NCI-H510A (cell line): ENCODE measurements at regions not wholly inside any gene's neighbourhood (a gene's known extent, or its start where the extent isn't known, plus 50 kb on each side); places are given as distances from the start of the nearest gene placed in this dataset.
"Not testable (repeated sequence)": the region's sequence is repeated elsewhere in the genome, so short reads cannot be mapped to it uniquely, and the experiment has no call there.

Source experiments
- DNase-seq: peaks from one replicate; lab custom pipeline; 2025; lab: John Stamatoyannopoulos, UW

DNA sequence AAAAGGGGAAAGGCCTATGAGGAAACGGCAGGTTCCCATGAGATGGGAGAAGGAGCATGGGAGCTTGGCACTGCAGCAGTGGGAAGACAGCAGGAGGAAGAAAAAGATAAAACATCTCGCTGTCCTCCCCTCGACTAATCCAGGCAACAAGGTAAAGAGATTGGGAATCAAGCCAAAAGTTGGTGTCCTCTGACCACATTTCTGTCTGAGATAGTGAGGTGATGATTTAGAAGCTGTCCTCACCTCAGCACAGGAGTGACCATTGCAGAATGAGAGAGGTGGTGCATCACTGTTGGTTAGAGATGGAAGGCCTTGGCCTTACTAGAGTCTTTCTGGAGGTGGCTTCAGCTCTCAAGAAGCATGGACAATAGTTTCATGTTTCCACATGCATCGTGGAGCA, 226.6 kb upstream of the CCDC54 start:
- DNase-seq: no peak

DNA sequence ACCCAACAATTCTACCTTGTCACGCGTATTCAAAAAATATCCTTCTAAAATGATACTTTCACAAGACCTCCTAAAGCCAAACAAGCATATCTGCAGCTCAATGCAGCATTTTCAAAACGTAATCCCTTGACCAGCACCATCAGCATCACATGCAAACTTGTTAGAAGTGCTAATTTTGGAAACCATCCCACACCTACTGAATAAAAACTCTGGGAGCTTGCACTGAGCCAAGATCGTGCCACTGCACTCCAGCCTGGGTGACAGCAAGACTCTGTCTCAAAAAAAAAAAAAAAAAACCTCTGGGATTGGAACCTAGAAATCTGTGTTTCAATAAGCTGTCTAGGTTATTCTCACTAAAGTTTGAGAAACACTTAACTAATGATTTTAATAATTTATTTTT, 223.3 kb upstream of the CCDC54 start:
- DNase-seq: no peak

DNA sequence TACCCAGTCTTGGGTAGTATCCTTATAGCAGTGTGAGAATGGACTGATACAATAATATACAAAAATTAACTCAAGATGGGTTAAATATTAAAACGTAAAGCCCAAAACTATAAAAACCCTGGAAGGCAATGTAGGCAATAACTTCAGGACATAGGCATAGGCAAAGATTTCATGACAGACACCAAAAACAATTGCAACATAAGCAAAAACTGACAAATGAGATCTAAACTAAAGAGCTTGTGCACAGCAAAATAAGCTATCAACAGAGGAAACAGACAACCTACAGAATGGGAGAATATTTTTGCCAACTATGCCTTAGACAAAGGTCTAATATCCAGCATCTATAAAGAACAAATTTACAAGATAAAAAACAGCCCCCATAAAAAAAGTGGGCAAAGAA, 204.8 kb upstream of the CCDC54 start:
- no peak for DNase-seq

DNA sequence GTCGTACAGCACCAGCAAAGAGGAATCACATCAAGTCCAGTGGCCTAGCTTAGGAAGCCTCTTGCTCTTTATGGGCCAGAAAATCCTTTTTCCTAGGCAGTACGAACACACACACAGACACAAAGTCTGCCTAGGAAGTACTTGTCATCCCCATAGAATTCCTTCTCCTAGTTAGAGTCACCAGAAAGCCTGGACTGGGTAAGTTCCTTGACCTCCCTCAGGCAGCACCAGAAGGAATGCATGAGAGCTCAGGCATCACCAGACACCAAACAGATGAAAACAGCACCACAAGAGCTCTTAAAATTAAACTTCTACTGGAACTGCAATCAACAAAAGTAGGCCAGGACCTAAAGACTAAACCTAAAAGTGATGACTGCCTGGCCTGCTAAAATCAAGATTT, 192.9 kb upstream of the CCDC54 start:
- no peak for DNase-seq

DNA sequence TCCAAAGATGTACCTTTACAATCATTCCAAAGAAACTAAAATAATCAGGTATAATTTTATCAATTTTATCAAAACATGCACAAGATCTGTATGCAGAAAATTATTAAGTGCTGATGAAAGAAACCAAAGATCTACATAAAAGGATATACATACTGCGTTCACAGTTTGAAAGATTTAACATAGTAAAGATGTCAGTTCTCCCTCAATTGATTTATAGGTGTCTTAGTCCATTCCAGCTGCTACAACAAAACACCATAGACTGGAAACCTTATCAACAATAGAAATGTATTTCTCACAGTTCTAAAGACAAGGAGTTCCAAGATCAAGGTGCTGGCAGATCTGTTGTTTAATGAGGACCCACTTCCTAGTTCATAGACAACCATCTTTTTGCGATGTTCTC, 189.0 kb upstream of the CCDC54 start:
- DNase-seq: no peak

DNA sequence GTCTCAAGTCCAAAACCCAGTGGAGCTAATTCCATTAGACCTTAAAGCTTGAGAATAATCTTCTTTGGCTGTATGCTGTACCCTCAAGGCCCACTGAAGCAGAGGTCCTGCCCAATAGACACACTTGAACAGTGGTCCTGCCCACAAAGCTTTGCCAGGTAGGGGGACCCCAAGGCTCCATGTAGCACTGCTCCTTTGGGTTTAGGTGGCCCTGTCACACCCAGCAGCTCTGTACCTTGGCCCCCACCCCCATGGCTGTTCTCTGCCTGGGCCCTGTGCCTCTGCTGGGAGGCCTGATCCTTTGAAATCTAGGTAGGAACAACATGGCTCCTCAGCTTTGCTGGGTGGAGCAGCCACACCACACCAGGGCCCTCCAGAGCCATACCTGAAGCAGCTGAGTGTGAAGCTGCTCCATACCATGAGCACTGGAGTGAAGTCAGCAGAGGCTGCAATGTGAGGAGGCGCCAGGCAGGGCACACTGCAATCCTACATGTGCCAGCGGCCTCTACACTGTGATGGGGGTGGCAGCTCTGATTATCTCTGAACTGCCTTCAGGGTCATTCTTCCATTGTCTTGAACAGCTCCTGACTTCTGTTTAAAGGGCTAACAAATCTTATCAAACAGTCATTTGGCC, 188.0 kb upstream of the CCDC54 start:
- no peak for DNase-seq

DNA sequence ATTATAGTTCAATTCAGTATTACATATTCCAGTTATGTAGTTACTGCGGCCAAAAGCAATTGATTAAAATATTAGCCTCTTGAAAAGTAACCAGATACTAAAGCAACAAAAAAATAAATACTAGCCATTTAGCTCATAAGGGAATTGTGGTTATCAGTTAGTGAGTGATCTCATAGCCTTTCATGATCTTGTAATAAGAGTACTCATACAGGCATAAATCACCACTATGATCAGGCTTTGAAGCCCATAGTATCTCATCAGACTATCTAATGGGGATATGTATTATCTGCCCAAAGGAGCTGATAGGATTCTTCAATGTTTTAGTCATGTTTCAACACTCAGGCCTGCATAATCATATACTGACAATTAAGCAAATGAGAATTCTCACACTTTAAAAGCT, 184.1 kb upstream of the CCDC54 start:
- DNase-seq: no peak

DNA sequence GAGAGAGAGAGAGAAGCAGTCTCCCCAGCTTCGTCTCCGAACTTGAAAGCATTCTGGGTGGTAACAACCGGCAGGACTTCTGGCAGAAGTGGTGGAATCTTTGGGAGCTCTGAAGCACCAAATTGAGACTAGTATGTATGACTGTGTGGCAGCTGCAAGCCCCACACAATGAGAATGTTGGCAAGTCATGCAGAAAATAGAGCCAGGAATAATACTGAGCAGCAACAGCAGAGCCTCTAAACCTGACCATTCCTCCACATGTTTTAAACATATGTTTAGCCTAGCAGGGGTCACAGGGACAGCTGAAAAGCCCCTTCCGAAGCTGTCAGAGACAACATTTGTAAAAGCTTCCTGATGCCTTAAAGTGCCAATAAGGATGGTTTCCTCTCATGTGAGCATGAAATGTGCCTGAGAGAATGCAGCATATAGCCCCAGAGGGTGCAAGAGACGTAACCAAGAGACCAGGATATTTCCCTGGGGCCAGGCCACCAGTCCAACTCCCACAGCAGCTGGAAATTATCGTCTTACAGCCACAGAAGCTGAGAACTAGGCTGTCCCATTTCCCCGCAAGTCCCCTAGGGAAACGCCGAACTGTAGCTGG, 178.6 kb upstream of the CCDC54 start:
- DNase-seq: no peak

DNA sequence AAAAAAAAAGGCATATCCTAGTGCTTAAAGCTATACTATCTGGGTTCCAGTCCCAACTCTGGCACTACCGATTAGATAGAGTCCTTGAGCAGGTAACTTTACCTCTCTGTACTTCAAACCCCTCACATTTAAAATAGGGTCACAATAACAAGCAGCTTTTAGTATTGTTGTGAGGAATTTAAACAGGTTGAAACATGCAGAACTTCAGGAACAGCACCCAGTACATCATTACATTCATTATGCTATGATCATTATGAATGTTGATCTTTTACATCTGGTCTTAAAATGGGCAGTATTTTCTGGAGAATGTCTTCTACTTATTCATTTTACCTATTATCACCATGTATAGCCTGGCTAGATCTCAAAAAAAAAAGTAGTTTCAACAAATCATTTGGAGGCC, 176.1 kb upstream of the CCDC54 start:
- DNase-seq: no peak

DNA sequence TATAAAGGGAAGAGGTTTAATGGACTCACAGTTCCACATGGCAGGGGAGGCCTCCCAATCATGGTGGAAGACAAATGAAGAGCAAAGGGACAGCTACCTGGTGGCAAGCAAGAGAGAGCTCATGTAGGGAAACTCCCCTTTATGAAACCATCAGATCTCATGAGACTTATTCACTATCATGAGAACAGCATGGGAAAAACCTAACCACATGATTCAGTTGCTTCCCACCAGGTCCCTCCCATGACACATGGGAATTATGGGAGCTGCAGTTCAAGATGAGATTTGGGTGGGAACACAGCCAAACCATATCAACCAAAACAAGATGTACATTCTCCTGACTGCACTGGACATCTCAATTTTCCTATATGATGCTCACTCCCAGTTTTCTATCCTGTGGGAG, 174.4 kb upstream of the CCDC54 start:
- DNase-seq: not testable (repeated sequence)

DNA sequence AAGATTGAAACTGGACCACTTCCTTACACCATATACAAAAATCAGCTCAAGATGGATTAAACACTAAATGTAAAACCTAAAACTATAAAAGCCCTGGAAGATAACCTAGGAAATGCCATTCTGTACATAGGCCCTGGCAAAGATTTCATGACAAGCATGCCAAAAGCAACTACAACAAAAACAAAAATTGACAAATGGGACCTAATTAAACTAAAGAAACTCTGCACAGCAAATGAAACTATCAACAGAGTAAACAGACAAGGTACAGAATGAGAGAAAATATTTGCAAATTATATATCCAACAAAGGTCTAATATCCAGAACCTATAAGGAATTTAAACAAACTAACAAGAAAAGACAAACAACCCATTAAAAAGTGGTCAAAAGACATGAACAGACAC, 173.1 kb upstream of the CCDC54 start:
- DNase-seq: no peak

DNA sequence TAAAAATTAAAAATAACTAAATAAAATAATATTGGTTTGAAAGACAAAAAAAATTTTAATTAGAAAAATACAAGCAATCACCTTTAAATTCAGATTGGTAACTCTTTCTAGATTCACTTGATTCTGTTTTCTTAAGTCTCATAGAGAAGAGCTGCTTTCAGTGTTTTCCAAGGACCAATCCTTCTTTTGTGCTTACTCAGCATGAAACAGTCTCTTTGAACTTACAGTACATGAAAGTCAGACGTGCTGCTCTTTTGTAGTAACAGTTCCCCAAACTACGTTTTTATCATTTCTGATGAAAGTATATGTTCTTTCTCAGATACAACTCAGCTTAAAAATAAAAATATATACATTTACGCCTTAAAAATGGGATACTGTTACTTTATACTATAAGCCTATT, 171.9 kb upstream of the CCDC54 start:
- DNase-seq: no peak

DNA sequence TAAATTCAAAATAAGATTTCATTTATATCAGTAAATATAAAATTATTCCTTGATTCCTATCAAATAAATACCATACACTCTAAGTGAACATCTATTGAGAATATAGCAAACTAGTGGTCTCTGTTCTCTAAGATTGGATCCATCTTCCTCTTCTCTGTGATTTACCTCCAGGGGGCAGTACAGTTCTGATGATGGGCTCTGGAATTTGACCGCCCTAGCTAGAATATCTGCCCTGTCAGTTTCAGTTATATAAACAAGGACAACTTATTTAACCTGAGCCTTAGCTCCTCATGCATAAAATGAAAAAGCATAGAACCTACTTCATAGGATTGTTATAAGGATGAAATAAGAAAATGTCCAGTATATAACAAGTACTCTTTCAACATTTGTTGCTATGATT, 171.1 kb upstream of the CCDC54 start:
- DNase-seq: no peak

DNA sequence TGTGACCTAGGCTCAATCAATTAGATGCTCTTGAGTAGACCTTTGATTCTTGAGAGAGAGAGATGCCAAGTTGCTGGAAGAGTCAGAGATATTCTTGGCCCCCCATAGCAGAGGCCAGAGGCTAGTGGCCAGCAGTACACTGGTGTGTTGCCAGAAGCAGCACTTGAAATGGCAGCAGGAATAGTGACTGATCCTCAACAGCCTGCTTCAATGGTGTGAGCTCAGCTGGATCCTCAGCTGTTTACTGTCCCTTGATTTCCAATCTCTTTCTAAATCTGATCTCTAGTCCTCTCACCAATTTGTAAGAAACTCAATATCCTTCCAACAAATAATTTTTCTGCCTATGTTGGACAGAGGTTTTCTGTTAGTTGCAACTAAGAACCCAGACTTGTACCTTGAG, 170.3 kb upstream of the CCDC54 start:
- no peak for DNase-seq

DNA sequence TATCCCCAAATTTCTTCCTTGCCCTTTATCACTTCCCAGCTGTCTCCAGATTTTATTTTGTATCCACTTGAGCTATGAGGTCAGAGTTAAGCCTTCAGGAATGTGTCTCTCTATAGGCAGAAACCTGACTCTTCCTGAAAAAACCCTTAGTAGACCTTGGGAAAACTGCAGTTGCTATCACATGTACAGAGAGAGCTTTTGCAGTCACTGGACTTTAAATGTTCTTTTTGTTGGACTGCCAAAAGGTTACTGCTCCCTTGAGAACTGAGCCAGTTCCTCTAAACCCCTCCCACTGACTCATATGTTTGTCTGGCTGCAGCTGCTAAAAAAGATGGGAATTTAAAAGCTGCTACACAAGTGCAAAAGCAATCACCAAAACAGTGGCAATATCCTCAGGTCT, 169.1 kb upstream of the CCDC54 start:
- DNase-seq: no peak

DNA sequence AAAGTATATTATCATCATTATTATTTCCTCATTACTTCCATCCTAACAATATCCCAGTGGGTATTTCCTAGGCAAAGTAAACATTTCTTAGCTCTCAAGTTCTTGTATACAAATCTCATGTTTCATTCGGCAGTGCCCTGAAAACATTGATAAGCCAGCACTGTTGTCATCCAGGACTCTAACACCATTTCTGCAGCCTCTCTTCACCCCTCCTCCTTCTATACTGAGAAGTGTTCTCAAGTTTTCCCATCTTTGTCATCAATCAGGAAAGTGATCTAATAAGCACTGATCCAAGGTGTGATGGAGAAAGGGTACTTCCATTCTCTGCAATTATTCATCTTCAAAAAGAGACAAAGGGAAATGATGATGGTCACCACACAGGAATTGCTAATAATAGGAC, 168.4 kb upstream of the CCDC54 start:
- no peak for DNase-seq

DNA sequence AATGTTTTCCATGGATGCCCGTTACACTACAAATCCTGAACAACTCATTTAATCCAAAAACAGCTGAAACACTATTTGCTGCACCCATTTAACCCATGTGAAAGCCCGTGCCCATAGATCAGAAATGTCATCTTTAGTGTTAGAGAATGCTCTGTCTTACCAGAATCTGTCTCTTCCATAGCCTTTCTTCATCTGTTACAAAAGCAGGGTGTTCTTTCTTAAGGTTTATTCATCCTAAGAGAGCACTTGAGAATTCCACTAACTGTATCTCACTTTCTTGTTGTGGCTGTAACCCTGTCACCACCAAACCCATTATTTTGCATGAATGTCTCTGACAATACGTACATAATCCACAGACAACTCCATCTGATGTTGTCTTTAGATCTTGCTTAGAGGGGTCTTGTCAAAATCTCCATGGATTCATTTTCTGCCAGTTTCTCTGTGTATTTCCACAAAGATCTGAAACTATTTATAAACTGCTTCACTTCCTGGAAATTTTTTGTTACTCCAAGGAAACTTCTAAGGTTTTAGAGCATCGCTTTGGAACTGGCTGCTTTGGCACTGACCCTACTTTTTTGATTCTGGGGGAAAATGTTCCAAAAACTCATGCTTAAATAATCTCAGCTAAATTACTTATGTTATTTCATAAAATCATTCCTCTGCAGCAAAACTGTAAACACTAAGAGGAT, 167.8 kb upstream of the CCDC54 start:
- DNase-seq: no peak

DNA sequence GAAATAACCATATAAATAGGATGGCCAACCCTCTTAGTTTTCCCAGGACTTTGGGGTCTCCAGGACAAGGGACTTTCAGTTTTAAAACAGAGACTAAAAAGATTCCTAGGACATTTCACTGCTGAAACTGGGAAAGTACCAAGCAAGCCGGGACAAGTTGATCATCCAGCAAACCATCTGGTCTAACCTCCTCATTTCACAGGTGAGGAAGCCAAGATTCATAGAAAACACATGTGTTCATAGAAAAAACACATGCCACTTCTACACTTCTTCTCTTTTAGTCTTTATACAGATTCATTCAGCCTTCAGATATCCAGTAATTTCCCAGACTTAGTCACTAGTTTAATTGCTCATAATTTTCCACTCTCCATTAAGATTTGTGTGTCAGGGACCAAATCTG, 165.6 kb upstream of the CCDC54 start:
- DNase-seq: no peak

DNA sequence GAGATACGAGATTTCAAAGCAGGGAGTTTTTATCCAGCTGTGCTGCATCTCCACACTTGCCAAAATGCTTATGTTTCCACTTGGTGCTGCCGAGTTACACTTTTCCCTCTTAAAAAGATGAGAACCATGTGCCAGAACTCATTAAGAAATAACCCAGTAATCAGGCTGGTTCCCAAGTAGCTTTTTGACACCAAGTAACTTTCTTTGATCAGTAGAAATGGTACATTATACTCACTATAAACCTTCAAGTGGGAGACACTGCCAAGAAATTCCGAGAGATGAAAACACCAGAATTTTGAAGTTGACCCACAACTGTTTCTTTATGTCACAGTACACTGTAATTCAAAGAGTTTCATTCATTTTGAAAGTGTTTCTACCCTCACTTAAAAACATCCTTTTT, 164.6 kb upstream of the CCDC54 start:
- no peak for DNase-seq

DNA sequence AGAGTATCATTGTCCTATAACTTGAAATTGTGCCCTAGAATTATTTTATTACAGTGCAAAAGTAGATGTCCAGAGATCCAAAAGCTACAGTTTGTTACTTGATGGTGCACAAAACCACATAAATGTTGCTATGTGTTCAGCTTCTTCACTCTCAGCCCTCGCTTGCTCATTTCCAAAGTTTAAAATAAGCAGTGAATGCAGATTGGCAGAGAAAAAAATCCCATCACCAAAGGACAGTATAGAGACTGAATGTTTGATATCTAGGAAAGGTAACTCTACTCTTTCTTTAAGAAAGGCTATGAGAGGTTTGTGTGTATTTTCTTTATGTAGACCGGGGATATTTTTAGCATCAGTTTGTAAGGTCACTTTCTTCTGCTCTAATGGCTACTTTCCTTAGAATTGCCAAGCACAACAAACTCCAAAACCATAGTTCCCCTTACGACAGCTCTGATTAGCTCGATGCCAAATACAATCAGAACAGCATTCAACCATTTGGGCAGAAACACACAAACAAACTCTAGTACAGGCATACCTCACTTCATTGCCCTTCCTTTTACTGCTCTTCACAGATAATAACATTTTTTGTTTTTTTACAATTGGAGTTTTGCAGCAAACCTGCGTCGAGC, 164.1 kb upstream of the CCDC54 start:
- no peak for DNase-seq

DNA sequence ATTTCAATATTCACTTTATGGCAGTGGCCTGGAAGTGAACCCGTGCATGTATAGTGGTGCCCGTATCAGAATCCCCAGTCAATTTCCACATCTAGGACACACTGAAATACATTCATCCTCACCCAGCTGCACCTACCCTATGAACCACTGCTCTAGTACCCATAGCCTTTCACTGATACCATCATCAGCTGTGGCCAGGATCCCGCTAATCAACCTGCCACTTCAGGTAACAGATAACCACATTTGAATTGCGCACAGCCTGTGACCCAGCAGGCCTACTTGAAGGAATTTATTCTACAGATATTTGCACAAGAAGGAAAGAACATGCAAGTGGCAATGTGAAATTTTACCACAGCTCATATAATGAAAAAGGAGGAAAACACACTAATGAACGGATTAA, 161.0 kb upstream of the CCDC54 start:
- no peak for DNase-seq

DNA sequence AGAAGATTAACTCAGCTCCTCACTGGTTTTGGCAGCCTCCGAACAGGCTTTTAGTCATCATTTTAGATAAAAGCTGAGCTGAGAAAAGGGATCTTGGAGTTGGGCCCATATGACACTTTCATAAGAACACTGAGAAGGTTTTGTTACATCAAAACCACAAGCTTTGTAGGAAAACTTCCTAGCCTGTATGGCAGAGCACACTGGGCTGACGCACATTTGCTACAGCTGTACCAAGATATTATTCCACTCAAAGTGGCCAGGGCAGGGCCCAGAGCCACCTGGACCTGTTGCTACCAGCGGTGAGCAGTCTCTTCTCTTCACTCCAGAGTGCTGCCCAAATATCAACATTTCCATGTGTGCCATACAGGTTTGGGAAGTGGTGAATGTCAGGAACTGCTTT, 160.5 kb upstream of the CCDC54 start:
- no peak for DNase-seq

DNA sequence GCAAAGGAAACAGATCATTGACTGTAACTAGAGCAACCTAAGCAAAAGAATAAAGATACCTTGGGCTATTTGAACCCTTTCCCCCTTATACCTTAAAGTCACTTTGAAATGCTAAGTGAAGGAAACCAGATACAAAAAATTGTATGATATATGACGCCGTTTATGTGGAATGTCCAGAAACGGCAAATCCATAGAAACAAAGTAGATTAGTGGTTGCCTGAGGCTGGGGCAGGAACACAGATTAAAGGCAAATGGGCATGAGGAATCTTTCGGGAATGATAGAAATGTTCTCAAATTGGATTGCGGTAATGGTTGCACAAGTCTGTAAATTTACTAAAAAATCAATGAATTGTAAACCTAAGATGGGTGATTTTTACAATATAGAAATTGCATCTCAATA, 160.1 kb upstream of the CCDC54 start:
- DNase-seq: no peak
